C4-2B (cell line): ENCODE measurements at regions not wholly inside any gene's neighbourhood (a gene's known extent, or its start where the extent isn't known, plus 50 kb on each side); places are given as distances from the start of the nearest gene placed in this dataset.

ENCODE experiments used
- H3K27ac ChIP-seq: fragments of 450-650 bp; 2 replicates; pipeline ENCODE4 v1.5.1; 2017
- CTCF ChIP-seq: fragments of 450-650 bp; conservative IDR thresholded peaks from 2 replicates; pipeline ENCODE4 v1.5.1; 2017; ENCODE audit warnings: mild to moderate bottlenecking
- ZFX ChIP-seq: fragments of 450-650 bp; IDR thresholded peaks from 2 replicates; pipeline ENCODE4 v1.6.1; 2017

GRCh38 chr10:47090903-47091302 is 179.7 kb downstream of the PTPN20 start:
- H3K27ac ChIP-seq: no peak overlapping the region

GRCh38 chr10:47091421-47091820 is 180.2 kb downstream of the PTPN20 start:
- no peak for TF ChIP-seq ZFX
- TF ChIP-seq CTCF: no peak
- H3K27ac ChIP-seq: no peak overlapping the region

More at GRCh38 chr10:47090903-47091302, 179.7 kb downstream of the PTPN20 start:
- no peak for TF ChIP-seq CTCF
- no peak for TF ChIP-seq ZFX

GRCh38 chr10:47092376-47092775 is 181.1 kb downstream of the PTPN20 start:
- TF ChIP-seq ZFX (no peak), CTCF (no peak)
- H3K27ac ChIP-seq: no peak overlapping the region

- TF ChIP-seq CTCF: no peak
- no peak for TF ChIP-seq ZFX
- no peak overlapping the region for H3K27ac ChIP-seq
These were observed 181.6 kb downstream of the PTPN20 start for GRCh38 chr10:47092831-47093230.

- TF ChIP-seq CTCF (no peak), ZFX (no peak)
- no peak overlapping the region for H3K27ac ChIP-seq
These were observed 182.9 kb downstream of the PTPN20 start for GRCh38 chr10:47094126-47094525.

- no peak overlapping the region for H3K27ac ChIP-seq
- TF ChIP-seq ZFX (no peak), CTCF (no peak)
These were observed 183.4 kb downstream of the PTPN20 start for GRCh38 chr10:47094636-47095035.

GRCh38 chr10:47095211-47095610 is 184.0 kb downstream of the PTPN20 start:
- no peak overlapping the region for H3K27ac ChIP-seq
- TF ChIP-seq CTCF (no peak), ZFX (no peak)
